Stimulated activated CD8-positive, alpha-beta memory T cell treated with anti-CD3 and anti-CD28 coated beads, Interleukin-4, amount 100 ng/mL, for 48 hours (primary cell): ENCODE measurements at regions not wholly inside any gene's neighbourhood (a gene's known extent, or its start where the extent isn't known, plus 50 kb on each side); places are given as distances from the start of the nearest gene placed in this dataset.
"Not testable (repeated sequence)": the region's sequence is repeated elsewhere in the genome, so short reads cannot be mapped to it uniquely, and the experiment has no call there.

Experiments used
- DNase-seq: peaks from one replicate; pipeline ENCODE4 v3.0.0-alpha.2; 2020

DNA sequence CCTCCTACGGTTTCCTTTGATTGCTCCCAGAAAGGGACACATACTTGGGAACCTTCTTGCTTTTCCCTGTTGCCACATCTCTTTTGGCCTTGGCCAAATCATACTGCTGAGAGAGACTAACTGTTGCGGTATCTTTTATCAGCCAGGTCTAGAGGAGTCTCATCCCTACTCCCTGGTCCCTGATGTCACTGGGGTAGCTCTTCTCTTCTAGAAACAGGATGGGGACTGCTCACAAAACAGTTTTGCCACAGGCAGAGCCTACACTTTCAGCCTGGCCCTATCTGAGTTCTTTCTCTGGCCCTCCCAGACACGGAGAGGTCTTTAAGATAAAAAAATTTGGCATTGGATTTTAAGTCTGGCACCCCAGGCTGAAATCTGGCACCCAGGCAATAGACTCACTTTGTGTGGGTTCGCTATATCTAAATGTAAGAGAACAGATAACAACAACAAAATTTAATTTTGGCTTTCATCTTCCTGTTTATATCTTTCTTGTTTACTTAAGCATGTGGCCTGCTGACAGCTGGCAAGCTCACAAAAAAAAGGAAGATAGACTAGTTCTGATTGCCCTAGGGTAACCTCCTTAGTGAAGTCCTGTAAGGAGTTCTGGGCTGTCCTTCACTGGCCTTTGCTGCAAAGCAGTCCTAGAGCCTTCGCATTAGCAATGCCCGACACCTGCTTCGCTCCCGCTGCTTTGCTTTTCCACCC is 228.3 kb upstream of the NPVF start:
- no peak for DNase-seq

DNA sequence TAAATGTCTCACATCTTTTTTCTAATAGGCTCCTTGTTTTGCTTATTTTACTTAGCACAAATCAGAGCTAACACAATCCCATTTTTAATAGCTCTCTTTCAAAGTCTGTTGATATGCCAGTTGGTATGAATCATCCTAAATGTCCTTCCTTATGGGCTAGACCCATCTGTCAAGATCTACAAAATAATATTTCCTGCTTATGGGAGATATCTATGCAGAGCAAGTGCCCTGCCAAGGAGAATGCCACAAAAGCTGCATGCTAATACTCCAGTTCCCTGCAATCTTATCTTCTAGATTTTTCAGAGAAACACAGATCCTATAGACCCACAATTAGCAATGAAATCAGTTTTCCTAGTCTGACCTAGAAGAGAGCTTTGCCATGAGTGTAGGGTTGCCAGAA is 230.8 kb upstream of the NPVF start:
- no peak for DNase-seq

DNA sequence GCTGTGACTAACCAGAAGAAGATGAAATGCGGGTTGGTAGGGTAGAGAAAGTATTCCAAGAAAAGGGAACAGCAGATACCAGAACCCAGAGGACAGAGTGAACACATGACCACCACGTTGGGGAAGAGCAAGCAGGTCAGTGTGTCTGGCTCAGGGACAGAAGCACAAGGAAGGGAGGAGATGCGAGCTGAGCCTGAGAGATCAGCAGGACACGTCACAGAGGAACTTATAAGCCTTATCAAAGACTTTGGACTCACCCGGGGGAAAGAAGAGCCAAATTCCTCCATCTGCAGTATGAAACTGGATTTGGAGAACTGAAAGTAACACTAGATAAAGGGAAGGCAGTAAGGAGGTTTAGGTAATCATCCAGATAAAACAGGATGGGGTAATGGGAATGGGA is 232.1 kb upstream of the NPVF start:
- no peak for DNase-seq

- DNase-seq: no peak
Measured at GRCh38 chr7:25469669-25470068, 241.4 kb upstream of the NPVF start.

GRCh38 chr7:25476863-25477499 is 248.7 kb upstream of the NPVF start:
- no peak for DNase-seq

DNA sequence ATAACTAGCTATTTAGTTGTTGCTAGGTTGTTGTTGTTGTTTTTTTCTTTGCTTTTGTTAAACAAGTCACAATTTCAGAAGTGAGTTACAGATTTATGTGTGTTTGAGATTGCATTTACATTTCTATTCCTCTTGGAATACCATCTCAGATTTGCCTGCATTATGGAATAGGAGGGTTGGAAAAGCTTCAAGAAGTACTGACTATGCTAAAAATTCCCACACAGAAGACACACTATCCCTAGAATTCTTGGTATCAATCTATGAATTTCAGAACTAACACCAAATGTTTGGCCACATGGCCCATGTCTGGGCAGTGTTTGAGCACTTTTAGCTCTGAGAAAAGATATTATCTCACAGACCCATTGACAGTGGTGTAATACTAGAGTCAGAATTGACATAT is 249.9 kb upstream of the NPVF start:
- not testable (repeated sequence) for DNase-seq

DNA sequence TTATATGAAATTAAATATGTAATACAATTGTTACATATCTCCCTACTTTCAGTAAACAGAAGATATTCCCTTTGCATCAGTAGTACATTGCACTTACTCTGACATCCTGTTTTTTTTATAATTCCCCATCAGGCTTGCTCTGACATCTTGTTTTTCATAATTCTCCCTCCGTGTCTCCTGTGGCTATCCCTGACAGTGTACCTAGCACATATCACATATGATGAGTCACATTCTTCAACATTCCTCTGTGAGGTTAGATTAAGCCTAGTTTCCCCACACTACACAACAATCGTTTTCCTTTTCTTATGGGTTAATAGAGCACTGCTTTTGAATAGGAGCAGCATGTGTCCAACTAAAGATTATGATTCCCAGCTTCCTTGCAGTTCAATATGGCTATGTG is 250.6 kb upstream of the NPVF start:
- DNase-seq: no peak

DNA sequence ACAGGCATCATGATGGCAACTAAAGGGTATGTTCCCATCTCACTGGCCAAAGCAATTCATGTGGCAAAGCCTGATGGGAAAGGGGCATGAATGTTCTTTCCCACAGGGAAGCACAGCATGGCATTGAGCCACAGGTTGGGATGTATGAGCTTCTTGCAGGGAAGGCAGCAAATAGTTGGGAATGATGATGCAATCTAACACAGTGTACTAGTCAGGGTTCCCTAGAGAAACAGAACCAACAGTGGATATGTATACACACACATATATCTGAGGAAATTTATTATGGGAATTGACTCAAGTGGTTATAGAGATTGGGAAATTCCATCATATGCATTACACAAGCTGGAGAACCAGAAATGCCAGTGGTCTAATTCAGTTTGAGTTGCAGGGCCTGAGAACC is 253.6 kb upstream of the NPVF start:
- no peak for DNase-seq

GRCh38 chr7:25482631-25483030 is 254.3 kb upstream of the NPVF start:
- DNase-seq: no peak

- no peak for DNase-seq
Measured at GRCh38 chr7:25485026-25485425, 256.7 kb upstream of the NPVF start.

DNA sequence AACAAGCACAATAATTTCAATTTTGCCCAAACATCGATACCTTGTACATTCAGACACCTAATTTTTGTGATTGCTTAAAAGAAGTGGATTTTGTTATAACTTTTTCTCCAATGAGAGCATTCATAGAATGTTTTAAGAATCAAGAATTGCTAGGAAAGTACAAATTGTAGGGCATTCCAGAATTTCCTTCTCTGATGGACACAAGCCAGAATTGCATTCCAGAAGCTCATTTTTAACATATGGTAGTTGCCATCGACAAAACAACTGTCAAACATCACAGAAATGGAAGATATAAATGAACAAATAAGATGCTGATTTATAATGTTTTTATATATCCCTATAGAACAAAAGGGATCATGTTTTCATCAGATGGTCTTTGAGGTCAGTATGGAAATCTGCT is 258.4 kb upstream of the NPVF start:
- DNase-seq: no peak

DNA sequence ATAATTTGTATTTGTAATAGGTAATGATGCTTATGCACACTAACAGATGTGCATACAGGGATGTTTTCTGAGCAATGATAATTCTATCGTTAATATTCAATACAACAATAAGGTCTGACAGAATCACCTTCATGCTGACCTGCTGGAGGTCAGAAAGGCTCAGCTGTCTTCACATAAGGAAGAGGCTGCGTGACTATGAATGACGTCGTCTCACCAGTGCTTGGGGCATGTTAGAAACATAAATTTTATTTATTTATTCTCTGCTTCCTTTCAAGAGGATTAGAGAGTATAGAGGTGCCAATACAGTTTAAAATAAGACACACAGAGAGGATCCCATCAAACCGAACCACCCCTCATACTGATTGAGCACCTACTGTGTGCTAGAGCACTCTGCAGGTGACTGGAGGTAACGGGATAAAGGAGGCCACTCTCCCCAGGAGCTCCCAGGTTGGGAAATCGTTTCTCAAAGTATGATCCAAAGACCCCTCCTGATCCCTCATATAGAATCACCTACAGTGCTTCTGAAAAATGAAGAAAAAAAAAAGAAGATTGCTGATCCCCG is 265.6 kb upstream of the NPVF start:
- no peak for DNase-seq

GRCh38 chr7:25494896-25495295 is 266.6 kb upstream of the NPVF start:
- no peak for DNase-seq

DNA sequence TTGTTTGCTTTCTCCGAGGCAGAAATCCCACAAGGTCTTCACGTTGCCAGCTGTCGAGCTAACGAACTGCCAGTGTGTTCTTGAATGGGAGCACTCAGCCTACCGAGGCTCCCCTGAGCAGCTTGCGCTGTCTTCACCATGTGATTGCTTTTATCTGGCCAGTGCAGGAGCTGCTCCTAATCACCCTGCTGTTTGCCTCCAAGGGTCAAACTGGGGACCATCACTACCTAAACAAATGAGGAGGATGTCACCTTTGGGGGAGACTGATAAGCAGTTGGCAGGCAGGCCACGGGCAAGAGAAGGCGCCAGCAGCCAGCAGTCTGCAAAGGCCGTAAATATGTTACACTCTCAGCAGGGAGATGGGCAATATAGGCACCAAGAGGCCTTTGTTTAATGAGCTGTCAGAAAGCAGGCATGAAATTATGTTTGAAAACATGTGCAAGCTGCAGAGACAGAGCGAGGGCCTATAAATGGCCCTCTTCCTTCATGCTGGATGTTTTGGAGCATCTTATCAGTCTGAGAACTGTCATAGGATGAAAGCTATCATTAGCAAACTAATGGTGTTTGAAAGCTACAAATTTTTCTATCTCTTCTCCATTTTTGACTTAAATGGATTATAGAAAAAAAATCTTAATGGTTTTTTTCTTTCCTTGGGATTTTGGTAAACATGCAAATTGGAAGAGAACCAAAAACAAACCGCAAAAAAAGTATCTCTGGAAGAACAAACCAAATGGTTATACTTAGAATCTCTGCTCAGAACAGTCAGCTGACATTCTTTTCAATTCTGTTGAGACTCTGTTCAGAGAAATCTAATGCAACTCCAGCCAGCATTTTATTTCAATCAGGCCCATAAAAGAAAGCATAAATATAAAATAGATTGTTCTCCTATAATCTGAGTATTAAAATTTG is 267.3 kb upstream of the NPVF start:
- no peak for DNase-seq

GRCh38 chr7:25496476-25497368 is 268.4 kb upstream of the NPVF start:
- no peak for DNase-seq

DNA sequence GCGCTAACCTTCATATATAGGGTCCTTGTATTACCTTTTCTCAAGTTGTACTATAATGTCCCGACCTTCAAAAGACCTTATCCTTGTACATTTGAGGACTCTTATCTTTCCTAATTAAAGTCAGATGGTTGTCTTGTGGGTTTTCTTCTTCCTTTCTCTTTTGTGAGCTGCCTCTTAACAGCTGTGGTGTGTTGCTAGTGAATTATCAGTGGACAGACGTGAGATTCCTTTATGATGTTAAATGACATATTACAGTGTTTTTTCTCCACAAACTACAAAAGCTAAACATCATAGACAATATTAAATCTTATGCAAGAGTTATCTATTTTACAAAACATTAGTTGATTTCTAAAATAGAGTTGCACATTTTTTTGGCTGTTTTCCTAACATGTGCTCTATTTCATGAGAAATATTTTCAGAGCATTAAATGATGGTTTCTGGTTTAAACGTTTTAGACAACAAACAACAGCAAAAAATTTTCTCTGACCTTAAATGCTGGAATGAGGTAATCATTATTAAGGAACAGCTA is 272.2 kb upstream of the NPVF start:
- no peak for DNase-seq

GRCh38 chr7:25503306-25503705 is 275.0 kb upstream of the NPVF start:
- no peak for DNase-seq

GRCh38 chr7:25512061-25512687 is 283.9 kb upstream of the NPVF start:
- no peak for DNase-seq

- DNase-seq: no peak
Measured at GRCh38 chr7:25515633-25516275, 287.5 kb upstream of the NPVF start.

DNA sequence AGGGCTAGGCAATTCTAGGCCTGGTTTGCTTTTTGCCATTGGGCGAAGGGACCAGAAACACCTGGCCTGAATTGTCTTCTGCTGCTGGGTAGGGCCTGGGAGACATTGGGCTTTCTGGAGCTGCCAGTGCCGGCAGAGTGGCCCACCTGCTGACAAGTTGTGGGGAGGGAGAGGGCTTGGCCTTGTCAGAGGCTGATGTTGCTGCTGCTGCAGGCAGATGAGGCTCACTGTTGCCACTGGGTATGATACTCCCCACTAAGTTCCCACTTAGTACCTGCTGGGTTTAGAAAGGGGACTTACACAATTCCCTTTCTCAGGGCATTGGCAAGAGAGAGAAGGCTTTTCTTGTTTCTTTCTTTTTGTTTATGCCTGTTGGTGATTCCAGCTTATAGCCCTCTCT is 289.6 kb upstream of the NPVF start:
- DNase-seq: no peak

GRCh38 chr7:25520017-25520416 is 291.7 kb upstream of the NPVF start:
- DNase-seq: no peak
